ENCODE measurements at regions not wholly inside any gene's neighbourhood (a gene's known extent, or its start where the extent isn't known, plus 50 kb on each side); places are given as distances from the start of the nearest gene placed in this dataset.

- TF ChIP-seq FOXP2 (optimal IDR thresholded peaks at IDR 0.05; ENCODE audit: borderline replicate concordance, extremely low read depth, extremely low read length, insufficient read depth) (no peak), POLR2AphosphoS5 (IDR thresholded peaks at IDR 0.05; ENCODE audit: low read depth, low read length) (no peak), TAF1 (IDR thresholded peaks at IDR 0.05; ENCODE audit: borderline replicate concordance, insufficient read depth, low read length) (no peak), REST (IDR thresholded peaks at IDR 0.05; ENCODE audit: insufficient read depth in 1 of 2, low read depth in 2 of 2, low read length in 2 of 2) (no peak), SIN3A (IDR thresholded peaks at IDR 0.05; ENCODE audit: borderline replicate concordance, insufficient read depth, low read length) (no peak)
Measured at GRCh38 chr3:86887876-86888275, 103.1 kb downstream of the VGLL3 start.

DNA sequence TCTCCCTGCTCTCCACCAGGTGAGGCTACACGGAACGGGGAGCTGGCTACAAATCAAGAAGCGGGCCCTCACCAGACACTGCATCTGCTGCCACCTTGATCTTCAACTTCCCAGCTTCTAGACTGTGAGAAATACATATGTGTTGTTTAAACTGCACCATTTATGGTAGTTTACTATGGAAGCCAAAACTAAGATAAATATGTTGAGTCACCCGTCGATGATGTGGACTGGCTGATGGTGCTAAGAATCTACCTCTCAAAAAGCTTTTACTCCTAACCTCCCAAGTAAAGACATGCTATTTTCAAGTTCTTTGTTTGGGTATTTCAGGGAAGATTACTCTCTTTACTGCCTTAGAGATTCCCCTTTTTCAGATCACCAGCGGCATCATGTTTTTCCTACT is 110.9 kb downstream of the VGLL3 start:
- TF ChIP-seq FOXP2 (optimal IDR thresholded peaks at IDR 0.05; ENCODE audit: borderline replicate concordance, extremely low read depth, extremely low read length, insufficient read depth): no peak
- TF ChIP-seq SIN3A (IDR thresholded peaks at IDR 0.05; ENCODE audit: borderline replicate concordance, insufficient read depth, low read length): no peak

- no peak for TF ChIP-seq REST (IDR thresholded peaks at IDR 0.05; ENCODE audit: insufficient read depth in 1 of 2, low read depth in 2 of 2, low read length in 2 of 2)
- no peak for TF ChIP-seq TAF1 (IDR thresholded peaks at IDR 0.05; ENCODE audit: borderline replicate concordance, insufficient read depth, low read length)
- no peak for TF ChIP-seq POLR2AphosphoS5 (IDR thresholded peaks at IDR 0.05; ENCODE audit: low read depth, low read length)
- no peak for TF ChIP-seq FOXP2 (optimal IDR thresholded peaks at IDR 0.05; ENCODE audit: borderline replicate concordance, extremely low read depth, extremely low read length, insufficient read depth)
Measured at GRCh38 chr3:86869566-86869965, 121.4 kb downstream of the VGLL3 start.

GRCh38 chr3:86867982-86868381 is 123.0 kb downstream of the VGLL3 start:
- TF ChIP-seq SIN3A (IDR thresholded peaks at IDR 0.05; ENCODE audit: borderline replicate concordance, insufficient read depth, low read length) (no peak), REST (IDR thresholded peaks at IDR 0.05; ENCODE audit: insufficient read depth in 1 of 2, low read depth in 2 of 2, low read length in 2 of 2) (no peak), FOXP2 (optimal IDR thresholded peaks at IDR 0.05; ENCODE audit: borderline replicate concordance, extremely low read depth, extremely low read length, insufficient read depth) (no peak), POLR2AphosphoS5 (IDR thresholded peaks at IDR 0.05; ENCODE audit: low read depth, low read length) (no peak), TAF1 (IDR thresholded peaks at IDR 0.05; ENCODE audit: borderline replicate concordance, insufficient read depth, low read length) (no peak)

DNA sequence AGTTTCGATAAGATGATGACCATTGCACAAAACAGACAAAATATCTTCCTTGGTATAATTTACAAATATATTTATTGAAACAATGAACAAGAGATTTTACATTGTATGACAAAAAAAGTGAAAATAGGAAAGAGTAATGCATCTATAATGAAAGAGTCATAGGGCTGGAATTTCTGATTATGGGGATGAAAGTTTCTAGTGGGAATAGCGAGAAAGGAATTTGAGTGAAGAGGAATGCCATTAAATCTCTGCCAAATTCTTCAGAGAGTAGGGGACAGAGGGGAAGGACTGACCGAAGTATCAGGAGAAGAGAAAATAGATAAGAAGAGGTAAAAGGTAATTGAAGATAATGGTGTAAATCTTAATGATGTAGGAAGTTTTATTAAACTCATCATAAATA is 125.4 kb downstream of the VGLL3 start:
- TF ChIP-seq TAF1 (IDR thresholded peaks at IDR 0.05; ENCODE audit: borderline replicate concordance, insufficient read depth, low read length) (no peak), FOXP2 (optimal IDR thresholded peaks at IDR 0.05; ENCODE audit: borderline replicate concordance, extremely low read depth, extremely low read length, insufficient read depth) (no peak), SIN3A (IDR thresholded peaks at IDR 0.05; ENCODE audit: borderline replicate concordance, insufficient read depth, low read length) (no peak), REST (IDR thresholded peaks at IDR 0.05; ENCODE audit: insufficient read depth in 1 of 2, low read depth in 2 of 2, low read length in 2 of 2) (no peak), POLR2AphosphoS5 (IDR thresholded peaks at IDR 0.05; ENCODE audit: low read depth, low read length) (no peak)
